ENCODE measurements at regions not wholly inside any gene's neighbourhood (a gene's known extent, or its start where the extent isn't known, plus 50 kb on each side); places are given as distances from the start of the nearest gene placed in this dataset.
"Not testable (repeated sequence)": the region's sequence is repeated elsewhere in the genome, so short reads cannot be mapped to it uniquely, and the experiment has no call there.

DNA sequence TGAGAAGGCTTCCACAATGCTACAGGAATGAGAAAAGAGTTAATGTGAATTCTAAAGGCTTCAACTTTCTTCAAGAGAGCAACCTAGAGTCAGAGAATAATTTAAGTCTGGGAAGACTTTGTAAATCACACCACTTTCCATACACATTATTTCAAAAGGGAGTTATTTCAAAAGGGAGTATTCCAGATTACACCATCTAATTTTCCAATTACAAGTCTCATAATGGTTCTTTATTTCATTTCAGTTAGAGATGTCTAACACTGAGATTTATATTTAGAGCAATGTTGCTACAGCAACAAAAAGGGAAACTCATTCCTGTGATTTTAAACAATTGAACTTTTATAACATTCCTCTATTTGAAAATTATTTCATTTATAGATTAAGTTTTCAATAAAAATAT lies 98.8 kb upstream of the DST start:
- no peak for FAIRE-seq

- no peak for FAIRE-seq
These were observed 97.4 kb upstream of the DST start for GRCh38 chr6:56739836-56740815.

- FAIRE-seq, result no peak
These were observed 94.1 kb upstream of the DST start for GRCh38 chr6:56736804-56737203.

- FAIRE-seq, result no peak
These were observed 91.6 kb upstream of the DST start for GRCh38 chr6:56734335-56734734.

GRCh38 chr6:56733211-56733697 lies 90.6 kb upstream of the DST start:
- FAIRE-seq, result no peak

- FAIRE-seq, result no peak
These were observed 89.8 kb upstream of the DST start for GRCh38 chr6:56732517-56732916.

DNA sequence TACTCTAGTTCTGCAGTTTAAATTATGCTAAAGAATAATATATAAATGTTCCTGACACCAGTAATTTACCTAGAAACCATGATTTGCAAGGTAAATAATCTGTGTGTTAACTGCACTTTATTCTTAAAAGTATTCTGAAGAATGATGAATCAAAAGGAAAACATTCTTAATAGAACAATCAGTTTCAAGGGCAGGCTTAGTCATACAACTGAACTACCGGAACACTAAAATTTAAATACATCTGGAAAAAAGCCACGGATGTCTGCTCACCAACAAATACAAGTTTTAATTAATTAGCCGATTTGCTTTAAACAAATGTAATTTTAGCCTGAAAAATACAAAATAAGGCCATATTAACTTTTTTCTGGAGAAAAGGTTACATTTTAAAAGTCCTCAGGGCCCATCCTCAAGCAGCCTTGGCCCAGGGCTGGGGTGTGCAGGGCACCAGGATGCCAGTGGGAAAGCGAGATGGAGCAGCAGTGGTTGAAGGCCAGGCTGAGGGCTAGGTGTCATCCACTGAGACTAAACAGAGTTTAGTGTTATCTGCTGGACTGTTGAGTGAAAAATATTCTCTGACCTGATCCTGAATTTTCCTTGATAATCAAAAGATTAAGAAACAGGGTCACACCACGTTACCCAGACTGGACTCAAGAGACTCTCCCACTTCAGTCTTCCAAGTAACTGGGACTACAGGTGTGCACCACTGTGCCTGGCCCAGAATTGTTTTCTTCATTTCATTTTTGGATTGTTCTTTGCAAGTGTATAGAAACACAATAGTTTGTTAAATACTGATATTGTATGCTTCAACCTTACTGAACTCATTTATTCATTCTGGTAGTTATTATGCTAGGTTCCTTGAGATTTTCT lies 88.2 kb upstream of the DST start:
- FAIRE-seq, result peak; percentile 29

DNA sequence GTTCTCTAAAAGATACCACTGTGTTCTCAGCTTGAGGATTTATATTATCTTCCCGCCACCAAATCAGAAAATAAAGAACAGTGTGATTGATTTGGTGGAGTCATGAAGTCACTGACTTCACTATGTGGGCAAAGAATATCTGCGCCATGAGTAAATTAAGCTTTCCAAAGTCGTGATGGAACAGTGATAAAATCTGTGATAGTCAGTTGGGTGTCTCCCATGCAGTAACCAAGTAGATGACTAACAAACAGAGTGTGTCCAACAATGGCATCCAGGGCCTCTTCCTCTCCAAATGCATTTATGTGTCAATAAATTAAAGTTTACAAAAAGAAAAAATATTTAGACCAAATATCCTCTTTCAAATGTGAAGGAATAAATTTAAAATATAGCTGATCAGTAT lies 87.0 kb upstream of the DST start:
- FAIRE-seq, result no peak

DNA sequence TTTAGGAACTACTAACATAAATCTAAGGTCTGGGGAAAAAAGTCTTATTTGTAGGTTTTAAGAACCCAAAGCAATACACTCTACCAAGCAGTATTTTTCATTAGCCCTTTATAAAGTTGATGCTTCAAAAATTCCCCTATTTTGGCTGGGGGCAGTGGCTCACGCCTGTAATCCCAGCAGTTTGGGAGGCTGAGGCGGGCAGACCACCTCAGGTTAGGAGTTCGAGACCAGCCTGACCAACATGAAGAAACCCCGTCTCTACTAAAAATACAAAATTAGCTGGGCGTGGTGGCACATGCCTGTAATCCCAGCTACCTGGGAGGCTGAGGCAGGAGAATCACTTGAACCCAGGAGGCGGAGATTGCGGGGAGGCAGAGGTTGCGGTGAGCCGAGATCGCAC lies 86.5 kb upstream of the DST start:
- not testable (repeated sequence) for FAIRE-seq

GRCh38 chr6:56727097-56727850 lies 84.6 kb upstream of the DST start:
- peak; percentile 53 for FAIRE-seq

DNA sequence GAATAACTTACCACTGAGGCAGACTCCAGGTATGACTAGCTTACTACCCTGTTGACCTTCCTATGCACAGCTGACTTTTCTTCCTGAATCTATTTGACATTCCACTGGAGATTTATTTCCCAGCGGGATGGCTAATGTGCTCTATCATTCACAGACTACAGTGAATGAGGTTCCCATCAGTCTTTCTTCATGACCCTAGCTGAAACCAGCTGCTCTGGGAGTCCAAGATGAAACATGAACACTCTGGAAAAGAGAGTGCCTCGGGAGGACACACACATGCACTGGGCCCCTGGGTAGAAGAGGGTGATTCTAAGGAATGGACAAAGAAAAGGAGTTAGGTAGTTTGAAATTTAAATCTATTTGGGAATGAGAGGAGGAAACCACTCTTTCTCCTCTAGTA lies 82.6 kb upstream of the DST start:
- no peak for FAIRE-seq

- no peak for FAIRE-seq
These were observed 81.8 kb upstream of the DST start for GRCh38 chr6:56724455-56724854.

DNA sequence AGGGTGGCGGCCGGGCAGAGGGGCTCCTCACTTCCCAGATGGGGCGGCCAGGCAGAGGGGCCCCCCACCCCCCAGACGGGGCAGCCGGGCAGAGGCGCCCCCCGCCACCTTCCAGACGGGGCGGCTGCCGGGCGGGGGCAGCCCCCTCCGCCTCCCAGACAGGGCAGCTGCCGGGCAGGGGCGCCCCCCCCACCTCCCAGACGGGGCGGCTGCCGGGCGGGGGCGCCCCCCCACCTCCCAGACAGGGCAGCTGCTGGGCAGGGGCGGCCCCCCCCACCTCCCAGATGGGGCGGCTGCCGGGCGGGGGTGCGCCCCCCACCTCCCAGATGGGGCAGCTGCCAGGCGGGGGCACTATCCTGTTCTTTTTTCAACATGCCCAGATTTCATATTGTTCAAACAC lies 78.2 kb upstream of the DST start:
- FAIRE-seq, result no peak

DNA sequence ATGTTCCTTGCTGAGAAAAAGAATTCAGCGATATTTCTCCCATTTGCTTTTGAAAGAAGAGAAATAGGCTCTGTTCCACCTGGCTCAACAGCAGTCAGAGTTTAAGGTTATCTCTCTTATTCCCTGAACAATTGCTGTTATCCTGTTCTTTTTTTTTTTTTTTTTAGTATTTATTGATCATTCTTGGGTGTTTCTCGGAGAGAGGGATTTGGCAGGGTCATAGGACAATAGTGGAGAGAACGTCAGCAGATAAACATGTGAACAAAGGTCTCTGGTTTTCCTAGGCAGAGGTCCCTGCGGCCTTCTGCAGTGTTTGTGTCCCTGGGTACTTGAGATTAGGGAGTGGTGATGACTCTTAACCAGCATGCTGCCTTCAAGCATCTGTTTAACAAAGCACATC lies 77.5 kb upstream of the DST start:
- FAIRE-seq, result not testable (repeated sequence)

DNA sequence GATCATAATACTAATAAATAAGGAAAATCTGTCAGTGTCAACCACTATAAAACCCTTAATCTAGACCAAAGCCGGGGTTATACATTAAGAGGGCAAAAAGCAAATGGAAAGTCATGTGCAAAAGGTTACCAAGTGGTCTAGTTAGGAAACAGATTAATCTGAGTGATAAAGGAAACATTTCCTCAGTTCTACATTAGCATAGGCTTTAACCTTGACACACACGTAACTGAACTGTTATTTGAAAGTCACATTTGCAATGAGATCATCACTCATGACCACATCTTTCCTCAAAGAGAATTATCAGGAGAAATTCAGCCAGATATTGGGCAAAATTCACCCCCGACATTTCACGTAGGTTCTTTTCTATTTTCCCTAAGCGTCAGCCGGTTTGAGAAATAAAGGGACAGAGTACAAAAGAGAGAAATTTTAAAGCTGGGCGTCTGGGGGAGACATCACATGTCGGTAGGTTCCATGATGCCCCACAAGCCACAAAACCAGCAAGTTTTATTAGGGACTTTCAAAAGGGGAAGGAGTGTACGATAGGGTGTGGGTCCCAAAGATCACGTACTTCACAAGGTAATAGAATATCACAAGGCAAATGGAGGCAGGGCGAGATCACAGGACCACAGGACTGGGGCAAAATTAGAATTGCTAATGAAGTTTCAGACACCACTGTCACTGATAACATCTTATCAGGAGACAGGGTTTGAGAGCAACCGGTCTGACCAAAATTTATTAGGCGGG lies 76.8 kb upstream of the DST start:
- FAIRE-seq, result not testable (repeated sequence)

GRCh38 chr6:56718236-56718635 lies 75.5 kb upstream of the DST start:
- FAIRE-seq, result no peak

DNA sequence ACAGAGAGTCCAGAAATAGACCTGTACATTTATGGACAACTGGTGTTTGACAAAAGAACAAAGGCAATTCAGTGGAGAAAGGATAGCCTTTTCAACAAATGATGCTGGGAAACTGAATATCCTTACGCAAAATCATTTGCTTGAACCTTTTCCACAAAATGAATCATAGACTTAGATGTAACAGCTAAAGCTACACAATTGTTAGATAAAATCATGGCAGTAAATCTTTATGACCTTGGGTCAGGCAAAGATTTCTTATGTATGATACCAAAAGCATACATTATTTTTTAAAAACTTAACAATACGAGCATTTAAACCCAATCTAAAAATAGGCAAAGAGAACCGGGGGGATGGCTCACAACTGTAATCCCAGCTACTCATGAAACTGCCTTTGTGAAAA lies 73.5 kb upstream of the DST start:
- FAIRE-seq, result no peak

GRCh38 chr6:56715741-56716140 lies 73.1 kb upstream of the DST start:
- no peak for FAIRE-seq

DNA sequence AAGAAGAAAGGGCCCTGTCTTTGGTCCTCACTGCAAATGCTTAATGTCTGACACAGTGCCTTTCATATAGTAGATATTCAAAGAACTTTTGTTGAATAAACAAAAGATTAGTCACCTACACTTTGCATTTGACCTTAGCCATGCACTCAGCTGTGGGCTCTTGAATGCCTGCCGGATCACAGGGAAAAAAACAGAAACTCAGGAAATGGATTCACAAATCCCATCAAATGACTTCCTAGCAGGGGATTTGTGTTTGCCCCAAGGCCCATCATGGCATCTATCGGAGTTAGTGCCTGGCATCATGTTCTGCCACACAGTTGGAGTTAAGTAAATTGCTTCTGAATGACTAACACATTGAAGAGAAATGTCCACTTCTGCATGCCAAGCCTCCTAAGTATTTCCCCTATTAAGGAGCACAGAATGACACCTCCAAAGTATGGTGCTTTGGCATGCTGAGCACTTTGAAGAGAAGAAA lies 72.3 kb upstream of the DST start:
- FAIRE-seq, result no peak

DNA sequence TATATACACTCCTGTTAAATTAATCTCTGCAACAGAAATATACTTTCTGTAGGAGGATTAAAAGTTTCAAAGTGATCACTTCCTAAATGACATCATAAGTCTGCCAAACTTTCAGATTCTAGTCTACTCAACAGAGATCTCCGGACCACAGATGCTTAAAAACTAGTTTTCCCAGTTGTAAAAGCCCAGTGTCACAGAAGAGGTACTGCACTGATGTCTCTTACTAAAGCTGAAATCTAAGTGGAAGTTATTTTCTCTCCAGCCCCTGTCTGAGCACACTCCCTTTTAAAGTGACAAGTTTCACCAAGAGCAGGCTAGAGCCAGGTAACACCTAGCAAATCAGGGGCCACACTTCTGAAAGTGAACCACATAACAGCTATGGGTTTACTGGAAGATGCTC lies 71.6 kb upstream of the DST start:
- no peak for FAIRE-seq

GRCh38 chr6:56713254-56713672 lies 70.6 kb upstream of the DST start:
- no peak for FAIRE-seq

- no peak for FAIRE-seq
These were observed 68.3 kb upstream of the DST start for GRCh38 chr6:56710967-56711366.
